ENCODE measurements at regions not wholly inside any gene's neighbourhood (a gene's known extent, or its start where the extent isn't known, plus 50 kb on each side); places are given as distances from the start of the nearest gene placed in this dataset.

DNA sequence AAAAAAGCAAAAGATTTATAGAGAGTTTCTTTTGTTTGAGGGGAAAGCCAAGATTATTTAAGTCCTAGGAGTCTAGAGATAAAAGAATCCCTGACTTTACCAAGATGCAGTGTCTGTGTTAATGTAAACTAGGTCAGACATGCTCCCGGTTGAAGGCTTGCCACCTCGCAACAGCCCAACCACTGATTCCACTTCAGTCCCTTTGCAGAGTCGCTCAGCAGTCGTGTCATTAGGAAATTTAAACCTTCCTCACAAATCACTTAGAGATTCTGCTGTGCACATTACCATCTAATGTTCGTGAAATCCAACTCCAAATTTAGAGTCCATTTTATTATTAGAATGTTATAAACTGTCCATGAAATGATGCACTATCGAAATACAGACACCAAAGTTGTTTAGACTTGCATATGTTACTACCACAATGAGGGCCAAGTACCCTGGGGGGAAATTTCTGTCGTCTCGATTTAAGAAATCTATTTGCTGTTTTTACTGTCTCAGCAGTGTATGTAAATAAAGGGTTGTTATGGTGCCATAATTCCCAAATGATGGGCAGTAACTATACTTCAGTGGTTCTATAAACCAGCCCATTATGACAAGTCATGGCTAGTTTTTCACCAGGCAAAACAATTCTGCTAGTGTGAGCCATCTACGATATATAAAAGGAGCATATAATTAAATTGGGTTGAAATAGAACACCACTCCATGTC lies 101.4 kb upstream of the MTNR1B start:
- TF ChIP-seq EZH2 (IDR thresholded peaks at IDR 0.05; ENCODE audit: low read length) (no peak), CTCF (optimal IDR thresholded peaks at IDR 0.05 in 1 of 3, IDR thresholded peaks at IDR 0.05 in 1 of 3, conservative IDR thresholded peaks at IDR 0.05 in 1 of 3; ENCODE audit: extremely low read depth in 1 of 3, insufficient read depth in 2 of 3, low read length in 3 of 3) (no peak)
- Histone ChIP-seq H3K36me3 (ENCODE audit: control insufficient read depth in 2 of 2, extremely low read depth in 1 of 2, insufficient read depth in 2 of 2, low read length in 2 of 2) (no peaks in the 10 kb centered on the region), H3K4me3 (ENCODE audit: control insufficient read depth in 2 of 3, extremely low read depth in 1 of 3, insufficient read depth in 2 of 3, low read depth in 1 of 3, low read length in 3 of 3) (no peak overlapping the region), H3K27ac (ENCODE audit: control insufficient read depth, insufficient read depth, low read length) (no peak overlapping the region), H3K9ac (ENCODE audit: control insufficient read depth, extremely low read depth, insufficient read depth, low read length) (no peak overlapping the region), H3K79me2 (ENCODE audit: control insufficient read depth, insufficient read depth, low read length) (no peaks in the 10 kb centered on the region), H3K27me3 (ENCODE audit: control insufficient read depth, extremely low read depth, insufficient read depth, low read length) (peaks cover 3% of the 10 kb centered on the region), H3K9me1 (ENCODE audit: control insufficient read depth, extremely low read depth, insufficient read depth, low read length) (no peaks in the 10 kb centered on the region), H4K20me1 (ENCODE audit: control insufficient read depth, extremely low read depth, insufficient read depth, low read length) (no peaks in the 10 kb centered on the region), H3K4me2 (ENCODE audit: control insufficient read depth, extremely low read depth, insufficient read depth, low read depth, low read length) (no peak overlapping the region), H3K4me1 (ENCODE audit: control insufficient read depth, extremely low read depth, insufficient read depth, low read length) (peaks cover 5% of the 10 kb centered on the region), H2AFZ (ENCODE audit: control insufficient read depth, low read length) (no peak overlapping the region), H3K9me3 (ENCODE audit: control insufficient read depth, low read depth, low read length) (no peaks in the 10 kb centered on the region)
- FAIRE-seq (peak; percentile 88), DNase-seq (ENCODE audit: low read depth, low spot score) (no peak)
- dilution Hi-C loops (cut with MboI; ENCODE audit: extremely low pct_ligation_motif_present, low sequenced_read_pairs), result no loop called here

GRCh38 chr11:92869716-92870115 lies 99.7 kb upstream of the MTNR1B start:
- dilution Hi-C loops (cut with MboI; ENCODE audit: extremely low pct_ligation_motif_present, low sequenced_read_pairs), result no loop called here

More at GRCh38 chr11:92869716-92870115, 99.7 kb upstream of the MTNR1B start:
- Histone ChIP-seq H3K79me2 (ENCODE audit: control insufficient read depth, insufficient read depth, low read length) (no peaks in the 10 kb centered on the region), H3K27ac (ENCODE audit: control insufficient read depth, insufficient read depth, low read length) (no peak overlapping the region), H3K9ac (ENCODE audit: control insufficient read depth, extremely low read depth, insufficient read depth, low read length) (no peak overlapping the region), H3K4me2 (ENCODE audit: control insufficient read depth, extremely low read depth, insufficient read depth, low read depth, low read length) (no peak overlapping the region), H3K9me3 (ENCODE audit: control insufficient read depth, low read depth, low read length) (no peaks in the 10 kb centered on the region), H3K27me3 (ENCODE audit: control insufficient read depth, extremely low read depth, insufficient read depth, low read length) (peaks cover 3% of the 10 kb centered on the region), H3K4me3 (ENCODE audit: control insufficient read depth in 2 of 3, extremely low read depth in 1 of 3, insufficient read depth in 2 of 3, low read depth in 1 of 3, low read length in 3 of 3) (no peak overlapping the region), H4K20me1 (ENCODE audit: control insufficient read depth, extremely low read depth, insufficient read depth, low read length) (no peaks in the 10 kb centered on the region), H3K4me1 (ENCODE audit: control insufficient read depth, extremely low read depth, insufficient read depth, low read length) (peaks cover 5% of the 10 kb centered on the region), H3K36me3 (ENCODE audit: control insufficient read depth in 2 of 2, extremely low read depth in 1 of 2, insufficient read depth in 2 of 2, low read length in 2 of 2) (no peaks in the 10 kb centered on the region), H2AFZ (ENCODE audit: control insufficient read depth, low read length) (no peak overlapping the region), H3K9me1 (ENCODE audit: control insufficient read depth, extremely low read depth, insufficient read depth, low read length) (no peaks in the 10 kb centered on the region)
- TF ChIP-seq CTCF (optimal IDR thresholded peaks at IDR 0.05 in 1 of 3, IDR thresholded peaks at IDR 0.05 in 1 of 3, conservative IDR thresholded peaks at IDR 0.05 in 1 of 3; ENCODE audit: extremely low read depth in 1 of 3, insufficient read depth in 2 of 3, low read length in 3 of 3), result no peak
- TF ChIP-seq EZH2 (IDR thresholded peaks at IDR 0.05; ENCODE audit: low read length), result no peak
- FAIRE-seq, result no peak
- no peak for DNase-seq (ENCODE audit: low read depth, low spot score)

All from keratinocyte (primary cell).